GM12891 (cell line): ENCODE measurements at regions not wholly inside any gene's neighbourhood (a gene's known extent, or its start where the extent isn't known, plus 50 kb on each side); places are given as distances from the start of the nearest gene placed in this dataset.

ENCODE experiments used
- POLR2A ChIP-seq: IDR thresholded peaks from 2 replicates; pipeline ENCODE4 v1.6.1; 2011; ENCODE audit warnings: low read depth, low read length, control low read depth
- POLR2AphosphoS5 ChIP-seq: IDR thresholded peaks from 2 replicates; pipeline ENCODE4 v1.6.1; 2011; ENCODE audit warnings: low read depth, low read length, control low read depth
- SPI1 ChIP-seq: IDR thresholded peaks from 2 replicates; pipeline ENCODE4 v1.6.1; 2011; ENCODE audit warnings: low read depth, low read length, control low read depth

GRCh38 chr6:106860940-106861339 lies 113.6 kb downstream of the CD24 start:
- TF ChIP-seq POLR2AphosphoS5 (no peak), SPI1 (no peak), POLR2A (no peak)
